SK-N-SH (cell line): ENCODE measurements at regions not wholly inside any gene's neighbourhood (a gene's known extent, or its start where the extent isn't known, plus 50 kb on each side); places are given as distances from the start of the nearest gene placed in this dataset.

Experiments used
- CTCF ChIA-PET: fragments of 300-600, 350-600 bp; formaldehyde crosslinking; extraction: SDS; loops from one replicate; lab custom pipeline; 2021; lab: Yijun Ruan, JAX
- POLR2A ChIA-PET: fragments of 350-600 bp; sonication (Branson Sonifier 250); formaldehyde crosslinking; extraction: SDS; loops from one replicate; lab custom pipeline; 2020; ENCODE audit warnings: antibody characterized with exemption, inconsistent platforms; lab: Yijun Ruan, JAX
- DNase-seq: peaks from one replicate; pipeline ENCODE4 v3.0.0; 2012
- H2AFZ ChIP-seq: fragments of 200-600 bp; sonication (generic); 2 replicates; pipeline ENCODE4 v1.8.1; 2016; ENCODE audit warnings: antibody characterized with exemption, mild to moderate bottlenecking, low read depth
- H3F3A ChIP-seq: fragments of 200-600 bp; sonication (generic); replicated peaks from 2 replicates; pipeline ENCODE3; 2016; ENCODE audit warnings: antibody characterized with exemption, mild to moderate bottlenecking; ENCODE audit not compliant: insufficient read depth
- H3K27ac ChIP-seq, 2 experiments: fragments of 200-500 bp in 1 of 2; fragments of 200-600 bp in 1 of 2; sonication (Bioruptor generic) in 1 of 2; sonication (generic), shearing (Covaris generic) in 1 of 2; 2 replicates each; pipeline versions ENCODE4 v1.5.1 to v1.6.1; 2014 to 2016; ENCODE audit warnings: low read depth in 2 of 2, inconsistent platforms in 1 of 2, low read length in 1 of 2, mild to moderate bottlenecking in 1 of 2, mixed read lengths in 1 of 2
- H3K27me3 ChIP-seq: fragments of 200-600 bp; sonication (generic), shearing (Covaris generic); 2 replicates; pipeline ENCODE4 v1.6.1; 2016; ENCODE audit warnings: mixed run types; ENCODE audit not compliant: insufficient read depth
- H3K36me3 ChIP-seq, 2 experiments: fragments of 200-500 bp in 1 of 2; fragments of 200-600 bp in 1 of 2; sonication (Bioruptor generic) in 1 of 2; sonication (generic) in 1 of 2; replicated peaks in 1 of 2; 2 replicates each; pipeline versions ENCODE3 to v1.5.1; 2014 to 2016; ENCODE audit warnings: low read length in 1 of 2, mild to moderate bottlenecking in 1 of 2; ENCODE audit not compliant: insufficient read depth in 2 of 2, control insufficient read depth in 1 of 2
- H3K4me1 ChIP-seq, 2 experiments: fragments of 200-500 bp in 1 of 2; fragments of 200-600 bp in 1 of 2; sonication (Bioruptor generic) in 1 of 2; sonication (generic), shearing (Covaris generic) in 1 of 2; 2 replicates each; pipeline versions ENCODE4 v1.5.1 to v1.6.1; 2014 to 2016; ENCODE audit warnings: low read depth in 1 of 2, low read length in 1 of 2, mixed run types in 1 of 2; ENCODE audit not compliant: insufficient read depth in 2 of 2, control insufficient read depth in 1 of 2
- H3K4me2 ChIP-seq: fragments of 200-600 bp; sonication (generic), shearing (Covaris generic); 2 replicates; pipeline ENCODE4 v1.6.1; 2017; ENCODE audit warnings: mixed run types
- H3K4me3 ChIP-seq, 2 experiments: fragments of 200-500 bp in 1 of 2; fragments of 200-600 bp in 1 of 2; sonication (Bioruptor generic) in 1 of 2; sonication (generic), shearing (Covaris generic) in 1 of 2; 2 replicates each; pipeline versions ENCODE4 v1.5.1 to v1.8.1; 2014 to 2016; ENCODE audit warnings: low read depth in 2 of 2, inconsistent platforms in 1 of 2, low read length in 1 of 2, mild to moderate bottlenecking in 1 of 2, mixed read lengths in 1 of 2, moderate library complexity in 1 of 2
- H3K79me2 ChIP-seq: fragments of 200-600 bp; sonication (generic); 2 replicates; pipeline ENCODE4 v1.8.1; 2017; ENCODE audit warnings: mild to moderate bottlenecking; ENCODE audit not compliant: insufficient read depth
- H3K9ac ChIP-seq: fragments of 200-600 bp; sonication (generic); 2 replicates; pipeline ENCODE4 v1.6.1; 2017; ENCODE audit warnings: mixed run types
- H3K9me2 ChIP-seq: fragments of 200-600 bp; sonication (generic); 2 replicates; pipeline ENCODE4 v1.6.1; 2017; ENCODE audit warnings: mixed run types
- H3K9me3 ChIP-seq: fragments of 200-600 bp; sonication (generic); 2 replicates; pipeline ENCODE4 v1.6.1; 2017; ENCODE audit warnings: mixed run types, mild to moderate bottlenecking, moderate library complexity
- H4K20me1 ChIP-seq: fragments of 200-600 bp; sonication (generic); 2 replicates; pipeline ENCODE4 v1.6.1; 2017; ENCODE audit warnings: mild to moderate bottlenecking, mixed run types; ENCODE audit not compliant: insufficient read depth
- CHD2 ChIP-seq: fragments of 150-350 bp; IDR thresholded peaks from 2 replicates; pipeline ENCODE4 v1.6.1; 2018; ENCODE audit warnings: low read length; ENCODE audit not compliant: partially characterized antibody
- FOSL2 ChIP-seq: IDR thresholded peaks from 2 replicates; pipeline ENCODE4 v1.4.0; 2012; ENCODE audit warnings: low read depth, mild to moderate bottlenecking, moderate library complexity, borderline replicate concordance
- FOXJ3 ChIP-seq: sonication (generic); formaldehyde crosslinking; IDR thresholded peaks from 2 replicates; pipeline ENCODE4 v1.5.1; 2020; ENCODE audit warnings: mild to moderate bottlenecking, missing genetic modification reagents
- FOXM1 ChIP-seq: IDR thresholded peaks from 2 replicates; pipeline ENCODE4 v1.4.0; 2012; ENCODE audit warnings: low read depth, mild to moderate bottlenecking
- GABPA ChIP-seq: IDR thresholded peaks from 2 replicates; pipeline ENCODE4 v1.4.0; 2012; ENCODE audit warnings: low read depth, mild to moderate bottlenecking
- IRF3 ChIP-seq: fragments of 150-350 bp; IDR thresholded peaks from 2 replicates; pipeline ENCODE4 v1.6.1; 2016; ENCODE audit warnings: mild to moderate bottlenecking, low read depth, low read length
- MEF2A ChIP-seq: IDR thresholded peaks from 2 replicates; pipeline ENCODE4 v1.4.0; 2012; ENCODE audit warnings: low read depth, borderline replicate concordance
- NRF1 ChIP-seq: IDR thresholded peaks from 2 replicates; pipeline ENCODE4 v1.6.1; 2012; ENCODE audit warnings: low read depth, mild to moderate bottlenecking, low read length
- POLR2AphosphoS5 ChIP-seq: IDR thresholded peaks from 2 replicates; pipeline ENCODE4 v1.6.1; 2012; ENCODE audit warnings: low read depth, low read length
- RAD21 ChIP-seq: IDR thresholded peaks from 2 replicates; pipeline ENCODE4 v1.6.1; 2012; ENCODE audit warnings: mild to moderate bottlenecking, low read length
- RFX5 ChIP-seq: IDR thresholded peaks from 2 replicates; pipeline ENCODE4 v1.6.1; 2012; ENCODE audit warnings: mild to moderate bottlenecking, improper control_type of control experiment, low read length
- RXRA ChIP-seq: IDR thresholded peaks from 2 replicates; pipeline ENCODE4 v1.4.0; 2012; ENCODE audit warnings: low read depth, mild to moderate bottlenecking, borderline replicate concordance
- SMC3 ChIP-seq: IDR thresholded peaks from 2 replicates; pipeline ENCODE4 v1.6.1; 2012; ENCODE audit warnings: low read depth, low read length, improper control_type of control experiment
- TCF12 ChIP-seq: IDR thresholded peaks from 2 replicates; pipeline ENCODE4 v1.4.0; 2012
- TEAD4 ChIP-seq: IDR thresholded peaks from 2 replicates; pipeline ENCODE4 v1.4.0; 2012; ENCODE audit warnings: mild to moderate bottlenecking, borderline replicate concordance; ENCODE audit not compliant: insufficient read depth
- YY1 ChIP-seq: IDR thresholded peaks from 2 replicates; pipeline ENCODE4 v1.4.0; 2012; ENCODE audit warnings: low read depth, mild to moderate bottlenecking
- ZBTB33 ChIP-seq: IDR thresholded peaks from 2 replicates; pipeline ENCODE4 v1.4.0; 2012; ENCODE audit warnings: low read depth, borderline replicate concordance
- WGBS: methylation state at CpG from one replicate; pipeline ENCODE4 v1.1.6; 2017; ENCODE audit warnings: low lambda C conversion rate; 5-methylcytosine and 5-hydroxymethylcytosine counted together
- TF ChIP-seq, protein P1 (sequence below): IDR thresholded peaks from 2 replicates; pipeline ENCODE4 v1.4.0; 2012; ENCODE audit warnings: low read depth, borderline replicate concordance
- TF ChIP-seq, protein P2 (sequence below): IDR thresholded peaks from 2 replicates; pipeline ENCODE4 v1.4.0; 2012; ENCODE audit warnings: low read depth
- TF ChIP-seq, protein P3 (sequence below): IDR thresholded peaks from 2 replicates; pipeline ENCODE4 v1.6.1; 2012; ENCODE audit warnings: mild to moderate bottlenecking, low read depth, low read length, moderate library complexity

GRCh38 chr3:148535001-148535400 is 162.7 kb upstream of the AGTR1 start:
- Histone ChIP-seq H3K9me2 (no peaks in the 10 kb centered on the region; the same call in 1 of the 2 replicates), H3F3A (no peaks in the 10 kb centered on the region), H3K9me3 (no peaks in the 10 kb centered on the region), H3K9ac (no peak overlapping the region), H3K36me3 (no peaks in the 10 kb centered on the region), H3K79me2 (no peaks in the 10 kb centered on the region), H3K4me2 (no peak overlapping the region), H3K4me1 (no peaks in the 10 kb centered on the region), H3K4me3 (no peak overlapping the region), H3K27ac (no peak overlapping the region), H4K20me1 (no peaks in the 10 kb centered on the region), H2AFZ (no peak overlapping the region), H3K27me3 (no peaks in the 10 kb centered on the region)
- WGBS, result 19% methylated on average over 1 of the region's 1 CpG
- ChIA-PET POLR2A (no interaction called here), CTCF (interaction anchor here (0.6 to 0.8 kb wide), 2 partner anchors 68 to 96 kb away, joined by 3 to 4 read pairs; no protein-coding TSS in a partner anchor)
- DNase-seq, result no peak
- TF ChIP-seq RXRA (no peak), MEF2A (no peak), TEAD4 (no peak), SMC3 (no peak), IRF3 (no peak), CHD2 (no peak), TCF12 (no peak), RFX5 (no peak), NRF1 (no peak), FOSL2 (no peak), ZBTB33 (no peak), YY1 (no peak)

DNA sequence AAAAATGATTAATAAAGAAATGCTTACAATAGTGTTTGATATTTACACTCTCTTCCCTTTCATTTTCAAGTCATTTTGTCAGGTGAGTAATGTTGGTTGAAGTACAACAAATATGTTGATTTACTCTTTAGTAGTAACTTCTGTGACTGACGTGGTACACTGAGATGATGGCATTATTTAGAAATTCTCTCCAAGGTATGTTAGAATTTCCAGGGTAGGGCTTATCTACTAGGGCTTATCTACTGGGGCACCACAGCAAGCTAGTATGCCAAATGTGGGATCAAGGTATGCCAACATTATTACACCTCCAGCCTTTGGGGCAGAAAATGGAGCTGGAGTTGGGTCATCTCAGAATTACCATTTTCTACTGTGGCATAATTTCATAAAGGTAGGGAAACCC is 157.4 kb upstream of the AGTR1 start:
- ChIA-PET POLR2A (no interaction called here), CTCF (no interaction called here)
- no peaks in the 10 kb centered on the region for H3K9me3 ChIP-seq
- H3K36me3 ChIP-seq, result no peaks in the 10 kb centered on the region
- WGBS, result 20% methylated on average over 1 of the region's 1 CpG
- no peaks in the 10 kb centered on the region for H3K27me3 ChIP-seq
- H4K20me1 ChIP-seq, result no peaks in the 10 kb centered on the region
- no peak overlapping the region for H3K4me2 ChIP-seq
- no peaks in the 10 kb centered on the region for H3K9me2 ChIP-seq
- H3K9ac ChIP-seq, result no peak overlapping the region
- H3F3A ChIP-seq, result no peaks in the 10 kb centered on the region
- no peak overlapping the region for H3K4me3 ChIP-seq
- no peak for DNase-seq
- H3K4me1 ChIP-seq, result no peaks in the 10 kb centered on the region
- H3K27ac ChIP-seq, result no peak overlapping the region
- H2AFZ ChIP-seq, result no peak overlapping the region
- H3K79me2 ChIP-seq, result no peaks in the 10 kb centered on the region
- TF ChIP-seq GABPA, result no peak
- TF ChIP-seq, protein P1, sequence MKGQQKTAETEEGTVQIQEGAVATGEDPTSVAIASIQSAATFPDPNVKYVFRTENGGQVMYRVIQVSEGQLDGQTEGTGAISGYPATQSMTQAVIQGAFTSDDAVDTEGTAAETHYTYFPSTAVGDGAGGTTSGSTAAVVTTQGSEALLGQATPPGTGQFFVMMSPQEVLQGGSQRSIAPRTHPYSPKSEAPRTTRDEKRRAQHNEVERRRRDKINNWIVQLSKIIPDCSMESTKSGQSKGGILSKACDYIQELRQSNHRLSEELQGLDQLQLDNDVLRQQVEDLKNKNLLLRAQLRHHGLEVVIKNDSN, result no peak
- TF ChIP-seq FOXJ3 (CRISPR knock-in tag), result no peak
- TF ChIP-seq FOXM1, result no peak
- TF ChIP-seq, protein P2, sequence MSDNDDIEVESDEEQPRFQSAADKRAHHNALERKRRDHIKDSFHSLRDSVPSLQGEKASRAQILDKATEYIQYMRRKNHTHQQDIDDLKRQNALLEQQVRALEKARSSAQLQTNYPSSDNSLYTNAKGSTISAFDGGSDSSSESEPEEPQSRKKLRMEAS, result no peak
- TF ChIP-seq, protein P3, sequence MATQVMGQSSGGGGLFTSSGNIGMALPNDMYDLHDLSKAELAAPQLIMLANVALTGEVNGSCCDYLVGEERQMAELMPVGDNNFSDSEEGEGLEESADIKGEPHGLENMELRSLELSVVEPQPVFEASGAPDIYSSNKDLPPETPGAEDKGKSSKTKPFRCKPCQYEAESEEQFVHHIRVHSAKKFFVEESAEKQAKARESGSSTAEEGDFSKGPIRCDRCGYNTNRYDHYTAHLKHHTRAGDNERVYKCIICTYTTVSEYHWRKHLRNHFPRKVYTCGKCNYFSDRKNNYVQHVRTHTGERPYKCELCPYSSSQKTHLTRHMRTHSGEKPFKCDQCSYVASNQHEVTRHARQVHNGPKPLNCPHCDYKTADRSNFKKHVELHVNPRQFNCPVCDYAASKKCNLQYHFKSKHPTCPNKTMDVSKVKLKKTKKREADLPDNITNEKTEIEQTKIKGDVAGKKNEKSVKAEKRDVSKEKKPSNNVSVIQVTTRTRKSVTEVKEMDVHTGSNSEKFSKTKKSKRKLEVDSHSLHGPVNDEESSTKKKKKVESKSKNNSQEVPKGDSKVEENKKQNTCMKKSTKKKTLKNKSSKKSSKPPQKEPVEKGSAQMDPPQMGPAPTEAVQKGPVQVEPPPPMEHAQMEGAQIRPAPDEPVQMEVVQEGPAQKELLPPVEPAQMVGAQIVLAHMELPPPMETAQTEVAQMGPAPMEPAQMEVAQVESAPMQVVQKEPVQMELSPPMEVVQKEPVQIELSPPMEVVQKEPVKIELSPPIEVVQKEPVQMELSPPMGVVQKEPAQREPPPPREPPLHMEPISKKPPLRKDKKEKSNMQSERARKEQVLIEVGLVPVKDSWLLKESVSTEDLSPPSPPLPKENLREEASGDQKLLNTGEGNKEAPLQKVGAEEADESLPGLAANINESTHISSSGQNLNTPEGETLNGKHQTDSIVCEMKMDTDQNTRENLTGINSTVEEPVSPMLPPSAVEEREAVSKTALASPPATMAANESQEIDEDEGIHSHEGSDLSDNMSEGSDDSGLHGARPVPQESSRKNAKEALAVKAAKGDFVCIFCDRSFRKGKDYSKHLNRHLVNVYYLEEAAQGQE, result no peak
- TF ChIP-seq TCF12, result no peak
- TF ChIP-seq ZBTB33, result no peak
- no peak for TF ChIP-seq POLR2AphosphoS5
- no peak for TF ChIP-seq RAD21
